Heart left ventricle (tissue), 16 donors: ENCODE measurements at regions not wholly inside any gene's neighbourhood (a gene's known extent, or its start where the extent isn't known, plus 50 kb on each side); places are given as distances from the start of the nearest gene placed in this dataset.
"Not testable (repeated sequence)": the region's sequence is repeated elsewhere in the genome, so short reads cannot be mapped to it uniquely, and the experiment has no call there.

Experiments used
- ATAC-seq, 4 donors: fragments of 200-7000 bp; cut with Tn5 transposase; one replicate each; pipeline ENCODE4 v1.9.1; 2020 to 2022; ENCODE audit warnings: moderate library complexity in 4 of 4, mild to moderate bottlenecking in 3 of 4, moderate number of reproducible peaks in 1 of 4
- DNase-seq, 5 donors: peaks; one replicate each; pipeline ENCODE4 v3.0.0-alpha.2; 2020
- H3K27ac ChIP-seq, 12 donors: fragments of 200-600 bp; sonication (generic) in 4 of 12; one replicate each; pipeline versions ENCODE4 v1.5.0 to v1.8.0; 2016 to 2022; ENCODE audit warnings: mild to moderate bottlenecking in 2 of 12
- H3K27me3 ChIP-seq, 9 donors: fragments of 200-600 bp; sonication (generic) in 2 of 9; one replicate each; pipeline versions ENCODE4 v1.5.1 to v1.8.0; 2016 to 2022; ENCODE audit warnings: mild to moderate bottlenecking in 3 of 9
- H3K36me3 ChIP-seq, 9 donors: fragments of 200-600 bp; sonication (generic) in 2 of 9; one replicate each; pipeline versions ENCODE4 v1.5.0 to v1.8.0; 2018 to 2022; ENCODE audit warnings: mild to moderate bottlenecking in 2 of 9
- H3K4me1 ChIP-seq, 12 donors: fragments of 200-600 bp; sonication (generic) in 4 of 12; one replicate each; pipeline versions ENCODE4 v1.5.0 to v1.8.0; 2016 to 2022; ENCODE audit warnings: mild to moderate bottlenecking in 3 of 12
- H3K4me3 ChIP-seq, 12 donors: fragments of 200-600 bp; sonication (generic) in 4 of 12; one replicate each; pipeline versions ENCODE4 v1.5.0 to v1.8.0; 2017 to 2022; ENCODE audit warnings: mild to moderate bottlenecking in 9 of 12, moderate library complexity in 4 of 12
- H3K9me3 ChIP-seq, 12 donors: fragments of 200-600 bp; sonication (generic) in 4 of 12; one replicate each; pipeline versions ENCODE4 v1.5.0 to v1.8.0; 2016 to 2022; ENCODE audit warnings: mild to moderate bottlenecking in 1 of 12
- POLR2A ChIP-seq, 2 donors: fragments of 450-650 bp; IDR thresholded peaks; one replicate each; pipeline ENCODE4 v1.6.1; 2017; ENCODE audit warnings: antibody characterized with exemption in 2 of 2, mild to moderate bottlenecking in 2 of 2, moderate library complexity in 2 of 2
- WGBS, 4 donors: extraction: QIAGEN DNeasy Blood & Tissue Kit in 2 of 4; methylation state at CpG; one replicate each; pipeline versions ENCODE4 v1.1.5 to v1.1.7; 2013 to 2018; 5-methylcytosine and 5-hydroxymethylcytosine counted together
- intact Hi-C, 10 donors: fragments of 100-400 bp; cut with DNase I; formaldehyde crosslinking; loops; one replicate each; pipeline versions ENCODE4 v1.11.1 to v1.14.2; 2022
- TF ChIP-seq, protein P1 (sequence below), 12 donors: fragments of 200-600 bp; sonication (generic) in 4 of 12; IDR thresholded peaks; one replicate each; pipeline versions ENCODE4 v1.5.0 to v1.8.0; 2018 to 2022; ENCODE audit warnings: antibody characterized with exemption in 12 of 12, mild to moderate bottlenecking in 5 of 12
- donor health status: ischemic (EF 13 %, LVEDD 7.1; RV severe dilation, severe dysfunction).
- donor health status: healthy with polysubstance abuse.
- donor health status: DM: no; HTN: yes; CAD: no.
- donor health status: DM: no; HTN: no; CAD: no.
- donor health status: ischemic (EF 25% LVEDD 6.9; RV normal size, moderate dysfunction).
- donor health status: ischemic (EF 25% LVEDD 5.7; RV mildly dilated, moderate dysfunction).
- donor health status: healthy.
- donor health status: DM: yes; HTN: yes; CAD: no.
- donor health status: ischemic (EF 35%, LVEDD 5.7; RV mildly dilated, moderate dysfunction).
- donor health status: nonischemic (EF 11% LVEDD 7.7; RV severe dilation, severe dysfunction).
- donor health status: DM: yes; HTN: yes; CAD: no.
- donor health status: PGD.
- donor health status: ischemic (EF 29% LVEDD 5.4; RV normal size, mild dysfunction).
- donor health status: nonischemic (EF 23%, LVEDD 6.1; RV moderate dilation, normal function).

DNA sequence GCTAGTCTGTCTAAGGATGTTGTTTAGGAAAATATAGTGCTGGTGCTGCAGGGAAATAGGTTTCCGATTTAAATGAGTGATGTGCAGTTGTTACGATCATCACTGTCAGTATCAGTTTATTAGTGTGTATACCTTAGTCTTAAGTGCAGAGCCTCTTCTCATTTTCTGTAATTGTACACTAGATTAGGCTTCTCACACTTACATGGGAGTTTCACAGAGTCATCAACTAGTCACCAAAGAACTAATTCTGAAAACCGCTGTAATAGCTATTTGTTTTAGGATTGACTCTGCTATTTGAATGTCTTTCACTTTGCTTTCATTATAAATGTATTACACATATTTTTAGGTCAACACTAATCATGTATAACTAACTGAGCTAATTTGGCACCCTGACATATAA is 99.8 kb upstream of the ZEB2 start:
- ATAC-seq = no peak
- no peaks in the 10 kb centered on the region for H3K27me3 ChIP-seq
- 60 to 64% (median 61%) methylated on average over 3 of the region's 3 CpGs for WGBS, 4 donors
- H3K9me3 ChIP-seq = peaks cover 0 to 23% (median 3%) of the 10 kb centered on the region in 12 donors
- intact Hi-C loops = no loop called here
- H3K27ac ChIP-seq = no peak overlapping the region
- H3K4me3 ChIP-seq = no peak overlapping the region
- no peaks in the 10 kb centered on the region for H3K36me3 ChIP-seq
- no peak for DNase-seq
- TF ChIP-seq, protein P1, sequence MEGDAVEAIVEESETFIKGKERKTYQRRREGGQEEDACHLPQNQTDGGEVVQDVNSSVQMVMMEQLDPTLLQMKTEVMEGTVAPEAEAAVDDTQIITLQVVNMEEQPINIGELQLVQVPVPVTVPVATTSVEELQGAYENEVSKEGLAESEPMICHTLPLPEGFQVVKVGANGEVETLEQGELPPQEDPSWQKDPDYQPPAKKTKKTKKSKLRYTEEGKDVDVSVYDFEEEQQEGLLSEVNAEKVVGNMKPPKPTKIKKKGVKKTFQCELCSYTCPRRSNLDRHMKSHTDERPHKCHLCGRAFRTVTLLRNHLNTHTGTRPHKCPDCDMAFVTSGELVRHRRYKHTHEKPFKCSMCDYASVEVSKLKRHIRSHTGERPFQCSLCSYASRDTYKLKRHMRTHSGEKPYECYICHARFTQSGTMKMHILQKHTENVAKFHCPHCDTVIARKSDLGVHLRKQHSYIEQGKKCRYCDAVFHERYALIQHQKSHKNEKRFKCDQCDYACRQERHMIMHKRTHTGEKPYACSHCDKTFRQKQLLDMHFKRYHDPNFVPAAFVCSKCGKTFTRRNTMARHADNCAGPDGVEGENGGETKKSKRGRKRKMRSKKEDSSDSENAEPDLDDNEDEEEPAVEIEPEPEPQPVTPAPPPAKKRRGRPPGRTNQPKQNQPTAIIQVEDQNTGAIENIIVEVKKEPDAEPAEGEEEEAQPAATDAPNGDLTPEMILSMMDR (IDR thresholded peaks at IDR 0.05) = no peak
- TF ChIP-seq POLR2A (IDR thresholded peaks at IDR 0.05) = no peak
- H3K4me1 ChIP-seq = peaks cover 0 to 6% (median 0%) of the 10 kb centered on the region in 12 donors

DNA sequence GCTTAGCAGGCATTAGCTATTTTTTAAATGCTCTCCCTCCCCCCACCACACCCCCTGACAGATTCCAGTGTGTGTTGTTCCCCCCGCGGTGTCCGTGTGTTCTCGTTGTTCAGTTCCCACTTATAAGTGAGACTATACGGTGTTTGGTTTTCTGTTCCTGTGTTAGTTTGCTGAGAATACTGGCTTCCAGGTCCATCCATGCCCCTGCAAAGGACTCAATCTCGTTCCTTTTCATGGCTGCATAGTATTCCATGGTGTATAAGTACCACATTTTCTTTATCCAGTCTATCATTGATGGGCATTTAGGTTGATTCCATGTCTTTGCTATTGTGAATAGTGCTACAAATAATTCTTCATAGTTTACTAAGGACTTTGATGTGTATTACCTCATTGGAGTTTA is 97.3 kb upstream of the ZEB2 start:
- intact Hi-C loops, ATAC-seq, H3K27me3 ChIP-seq, H3K27ac ChIP-seq, H3K4me1 ChIP-seq, DNase-seq, H3K36me3 ChIP-seq, H3K4me3 ChIP-seq: not testable (repeated sequence)
- peaks cover 0 to 11% (median under 1%) of the 10 kb centered on the region in 12 donors for H3K9me3 ChIP-seq
- 95 to 98% (median 97%) methylated on average over 6 of the region's 6 CpGs for WGBS, 4 donors

DNA sequence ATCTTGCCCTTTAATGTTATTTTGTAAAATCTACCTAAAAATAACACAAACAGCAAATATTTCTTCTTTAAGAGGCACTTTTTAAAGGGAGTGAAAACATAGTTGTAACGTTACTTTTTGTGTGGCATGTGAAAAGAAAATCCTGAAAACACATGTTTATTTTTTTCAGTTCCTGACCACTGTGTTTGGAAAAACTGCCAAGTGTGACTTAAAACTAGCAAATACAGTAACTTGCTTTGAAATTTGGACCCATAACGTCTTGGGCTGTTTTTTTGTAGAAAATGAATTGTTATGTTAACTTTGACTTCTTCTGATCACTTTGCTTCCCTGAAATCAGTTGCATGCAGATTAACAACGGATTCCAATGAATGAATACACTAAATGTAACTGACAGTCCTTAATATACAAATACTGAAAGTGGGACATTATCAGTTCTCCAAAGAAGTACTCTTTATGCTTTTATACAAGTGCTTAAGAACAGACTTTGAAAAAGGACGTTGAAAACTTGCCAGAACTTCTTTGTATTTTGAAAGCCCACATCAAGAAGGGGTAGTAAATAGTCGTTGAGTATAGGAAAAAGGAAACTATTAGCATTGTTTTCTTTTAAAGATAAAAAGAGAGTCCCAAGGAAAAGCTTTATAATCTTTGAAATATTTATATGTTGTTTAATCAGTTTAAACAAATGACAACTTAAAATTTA is 96.1 kb upstream of the ZEB2 start:
- no peak overlapping the region for H3K4me3 ChIP-seq
- DNase-seq (no peak), ATAC-seq (no peak)
- H3K36me3 ChIP-seq = no peaks in the 10 kb centered on the region
- peaks cover 0 to 7% (median 0%) of the 10 kb centered on the region in 12 donors for H3K9me3 ChIP-seq
- TF ChIP-seq, protein P1 (IDR thresholded peaks at IDR 0.05) = no peak
- TF ChIP-seq POLR2A (IDR thresholded peaks at IDR 0.05) = no peak
- intact Hi-C loops = no loop called here
- 30 to 41% (median 36%) methylated on average over 5 of the region's 5 CpGs for WGBS, 4 donors
- H3K4me1 ChIP-seq = peaks cover 0 to 6% (median 0%) of the 10 kb centered on the region in 12 donors
- H3K27me3 ChIP-seq = no peaks in the 10 kb centered on the region
- H3K27ac ChIP-seq = peak overlapping the region in 1 of 12 donors; percentile 43

DNA sequence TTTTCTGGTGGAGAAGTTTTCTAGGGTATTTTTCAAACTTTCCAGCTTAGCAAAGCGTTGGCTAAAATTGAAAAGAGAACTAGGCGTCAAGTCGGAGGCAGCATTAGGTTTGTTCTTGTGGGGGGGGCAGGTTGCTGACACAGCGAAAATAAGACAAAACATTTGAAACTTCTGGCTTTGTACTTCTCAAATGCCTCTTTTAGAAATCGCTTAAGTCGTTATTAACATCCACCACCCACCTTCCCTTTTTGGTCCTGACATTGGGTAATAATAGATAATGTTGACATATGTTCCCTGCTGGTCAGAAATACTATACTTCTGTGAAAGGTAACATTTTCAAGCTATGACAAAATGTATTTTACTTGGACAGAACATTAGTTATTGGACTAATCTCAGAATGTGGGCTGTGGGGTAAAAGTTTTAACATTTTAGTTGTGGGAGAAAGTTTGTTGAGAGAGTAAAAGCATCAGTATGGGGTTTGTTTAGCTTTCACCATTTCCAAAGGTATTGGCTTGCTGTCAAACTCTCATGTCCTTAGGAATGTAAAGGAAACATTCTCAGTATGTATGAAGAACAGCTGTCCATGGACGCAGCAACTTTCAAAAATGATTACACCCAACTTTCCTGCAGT is 88.1 kb upstream of the ZEB2 start:
- ATAC-seq = peak; percentile 26 to 76 (median 61)
- Histone ChIP-seq H3K36me3 (no peaks in the 10 kb centered on the region), H3K9me3 (no peaks in the 10 kb centered on the region), H3K27me3 (no peaks in the 10 kb centered on the region), H3K4me3 (no peak overlapping the region), H3K4me1 (peaks cover 0 to 48% (median 0%) of the 10 kb centered on the region in 12 donors), H3K27ac (peak overlapping the region in 6 of 12 donors; percentile 19 to 96 (median 66))
- 63 to 70% (median 68%) methylated on average over 7 of the region's 7 CpGs for WGBS, 4 donors
- peak in 4 of 5 donors; percentile 20 to 57 (median 43) for DNase-seq
- TF ChIP-seq, protein P1 (IDR thresholded peaks at IDR 0.05) = no peak
- no peak for TF ChIP-seq POLR2A (IDR thresholded peaks at IDR 0.05)
- intact Hi-C loops = no loop called here
